ENCODE measurements at regions not wholly inside any gene's neighbourhood (a gene's known extent, or its start where the extent isn't known, plus 50 kb on each side); places are given as distances from the start of the nearest gene placed in this dataset.

DNA sequence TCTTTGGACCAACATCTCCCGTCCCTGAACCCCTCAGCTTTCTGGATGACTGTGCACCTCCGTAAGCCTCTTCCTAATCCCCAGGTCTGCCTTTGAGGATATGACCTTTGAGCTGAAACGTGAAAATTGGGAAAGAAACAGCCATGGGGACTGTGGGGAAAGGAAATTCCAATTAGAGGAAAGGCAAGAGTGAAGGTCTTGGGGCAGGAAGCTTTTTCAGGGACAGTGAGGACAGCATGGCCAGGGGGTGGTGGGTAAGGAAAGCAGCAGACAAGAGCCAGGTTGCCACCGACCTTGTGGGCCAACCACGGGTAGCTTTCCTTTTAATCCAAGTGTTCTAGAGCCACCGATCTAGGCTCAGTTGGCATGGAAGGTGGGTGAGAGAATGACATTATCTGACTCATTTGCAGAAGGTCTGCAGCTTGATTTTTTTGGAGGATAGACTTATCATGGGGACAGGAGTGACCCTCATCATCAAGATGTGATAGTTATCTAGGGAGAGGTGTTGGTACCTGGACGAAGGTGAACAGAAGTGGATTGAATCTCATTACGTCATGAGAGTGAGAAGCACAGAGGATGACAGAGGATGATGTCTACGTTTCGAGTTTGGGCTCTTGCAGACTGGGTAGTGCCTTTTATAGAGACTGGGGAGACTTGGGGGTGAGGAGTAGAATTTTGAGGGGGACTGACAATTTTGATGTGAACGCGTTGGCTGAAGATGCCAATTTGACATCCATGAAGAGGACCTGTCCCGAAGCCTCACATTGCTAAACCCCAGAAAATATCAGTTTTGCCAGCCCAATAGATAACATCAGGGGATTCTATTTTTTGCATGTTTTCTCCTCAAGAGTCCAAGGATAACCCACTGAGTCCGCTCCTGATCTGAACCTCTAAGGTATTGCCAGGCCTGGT, 136.7 kb upstream of the PEG3 start:
- TF ChIP-seq EZH2 (IDR thresholded peaks at IDR 0.05; ENCODE audit: insufficient read depth, poor library complexity, severe bottlenecking), result no peak
- TF ChIP-seq EZH2phosphoT487 (IDR thresholded peaks at IDR 0.05; ENCODE audit: insufficient read depth, low read depth), result no peak

Data from GM23248 (cell line).